Endothelial cell of umbilical vein (primary cell): ENCODE measurements at regions not wholly inside any gene's neighbourhood (a gene's known extent, or its start where the extent isn't known, plus 50 kb on each side); places are given as distances from the start of the nearest gene placed in this dataset.

ENCODE experiments used
- EZH2 ChIP-seq: IDR thresholded peaks from 2 replicates; pipeline ENCODE4 v1.6.1; 2012; ENCODE audit warnings: borderline replicate concordance, low read depth, mild to moderate bottlenecking, moderate library complexity, low read length, inconsistent platforms; ENCODE audit not compliant: severe bottlenecking
- POLR2A ChIP-seq: IDR thresholded peaks from 2 replicates; pipeline ENCODE4 v1.6.1; 2012; ENCODE audit warnings: low read depth, mild to moderate bottlenecking, control low read depth, low read length
- POLR2AphosphoS5 ChIP-seq: IDR thresholded peaks from 2 replicates; pipeline ENCODE4 v1.6.1; 2012; ENCODE audit warnings: low read depth, mild to moderate bottlenecking, control low read depth, low read length, moderate library complexity; ENCODE audit not compliant: insufficient read depth
- TF ChIP-seq, protein P1 (sequence below), 2 donors: IDR thresholded peaks; 1 replicate in 1 of 2; 2 replicates in 1 of 2; pipeline ENCODE4 v1.5.1; 2011; ENCODE audit warnings: low read length in 2 of 2, mild to moderate bottlenecking in 2 of 2, moderate library complexity in 2 of 2, control low read depth in 1 of 2, inconsistent platforms in 1 of 2, low read depth in 1 of 2; ENCODE audit not compliant: insufficient read depth in 1 of 2; ENCODE audit errors: extremely low read depth in 1 of 2

DNA sequence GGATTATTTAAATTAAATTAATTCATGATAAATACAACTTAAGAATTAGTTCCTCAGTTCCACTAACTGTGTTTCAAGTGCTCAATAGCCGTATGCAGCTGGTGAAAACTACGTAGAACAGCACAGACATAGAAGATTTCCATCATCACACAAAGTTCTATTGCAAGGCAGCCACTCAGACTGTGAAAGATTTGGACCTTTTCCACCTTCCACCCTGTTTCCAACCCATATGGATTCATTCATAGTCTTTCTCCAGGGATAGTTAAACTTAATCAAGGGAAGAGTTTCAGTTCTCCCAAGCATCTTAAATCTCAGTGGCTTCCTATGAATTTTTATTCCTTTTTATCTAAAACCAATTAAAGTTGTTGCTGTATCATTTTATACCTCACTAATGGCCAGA, 2030.8 kb downstream of the SUCLG1 start:
- TF ChIP-seq, protein P1, sequence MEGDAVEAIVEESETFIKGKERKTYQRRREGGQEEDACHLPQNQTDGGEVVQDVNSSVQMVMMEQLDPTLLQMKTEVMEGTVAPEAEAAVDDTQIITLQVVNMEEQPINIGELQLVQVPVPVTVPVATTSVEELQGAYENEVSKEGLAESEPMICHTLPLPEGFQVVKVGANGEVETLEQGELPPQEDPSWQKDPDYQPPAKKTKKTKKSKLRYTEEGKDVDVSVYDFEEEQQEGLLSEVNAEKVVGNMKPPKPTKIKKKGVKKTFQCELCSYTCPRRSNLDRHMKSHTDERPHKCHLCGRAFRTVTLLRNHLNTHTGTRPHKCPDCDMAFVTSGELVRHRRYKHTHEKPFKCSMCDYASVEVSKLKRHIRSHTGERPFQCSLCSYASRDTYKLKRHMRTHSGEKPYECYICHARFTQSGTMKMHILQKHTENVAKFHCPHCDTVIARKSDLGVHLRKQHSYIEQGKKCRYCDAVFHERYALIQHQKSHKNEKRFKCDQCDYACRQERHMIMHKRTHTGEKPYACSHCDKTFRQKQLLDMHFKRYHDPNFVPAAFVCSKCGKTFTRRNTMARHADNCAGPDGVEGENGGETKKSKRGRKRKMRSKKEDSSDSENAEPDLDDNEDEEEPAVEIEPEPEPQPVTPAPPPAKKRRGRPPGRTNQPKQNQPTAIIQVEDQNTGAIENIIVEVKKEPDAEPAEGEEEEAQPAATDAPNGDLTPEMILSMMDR (IDR thresholded peaks at IDR 0.05; ENCODE audit: extremely low read depth in 1 of 2, insufficient read depth in 1 of 2, low read depth in 1 of 2, low read length in 2 of 2), result no peak
- TF ChIP-seq POLR2A (no peak), EZH2 (no peak), POLR2AphosphoS5 (no peak)
